Calu3 (cell line): ENCODE measurements at regions not wholly inside any gene's neighbourhood (a gene's known extent, or its start where the extent isn't known, plus 50 kb on each side); places are given as distances from the start of the nearest gene placed in this dataset.

ENCODE experiments used
- BruUV-seq: library from RNA; stranded (reverse); fragments of 400-500 nt; replicated peaks from 2 replicates; lab custom pipeline; 2021; lab: Mats Ljungman, UMichigan
- CTCF ChIA-PET: fragments of 300-600 bp; sonication (Branson Sonifier 250); formaldehyde crosslinking; loops from one replicate; lab custom pipeline; 2022; ENCODE audit warnings: antibody characterized with exemption; lab: Charles Lee
- DNase-seq: peaks from one replicate; pipeline ENCODE4 v3.0.0; 2022
- H3K27ac Mint-ChIP-seq: one replicate; pipeline ENCODE4 v1.8.0; 2022; ENCODE audit warnings: mixed read lengths; ENCODE audit not compliant: unreplicated experiment
- H3K27me3 Mint-ChIP-seq: one replicate; pipeline ENCODE4 v1.8.0; 2022; ENCODE audit warnings: mixed read lengths; ENCODE audit not compliant: unreplicated experiment
- H3K36me3 Mint-ChIP-seq: one replicate; pipeline ENCODE4 v1.8.0; 2022; ENCODE audit warnings: mild to moderate bottlenecking, moderate library complexity, mixed read lengths; ENCODE audit not compliant: insufficient read depth, unreplicated experiment
- H3K4me1 Mint-ChIP-seq: one replicate; pipeline ENCODE4 v1.8.0; 2022; ENCODE audit warnings: mild to moderate bottlenecking, low read depth, mixed read lengths; ENCODE audit not compliant: unreplicated experiment
- H3K4me3 Mint-ChIP-seq: one replicate; pipeline ENCODE4 v1.8.0; 2022; ENCODE audit warnings: mild to moderate bottlenecking, low read depth, moderate library complexity, mixed read lengths; ENCODE audit not compliant: unreplicated experiment
- H3K9me3 Mint-ChIP-seq: one replicate; pipeline ENCODE4 v1.8.0; 2022; ENCODE audit warnings: low read depth, mixed read lengths; ENCODE audit not compliant: unreplicated experiment
- intact Hi-C: fragments of 100-400 bp; cut with micrococcal nuclease; formaldehyde crosslinking; loops from one replicate; pipeline ENCODE4 v1.10.0; 2022; ENCODE audit not compliant: unreplicated experiment
- TF ChIP-seq, protein P1 (sequence below): fragments of 200-600 bp; IDR thresholded peaks from one replicate; pipeline ENCODE4 v1.8.0; 2022; ENCODE audit warnings: antibody characterized with exemption; ENCODE audit not compliant: unreplicated experiment

DNA sequence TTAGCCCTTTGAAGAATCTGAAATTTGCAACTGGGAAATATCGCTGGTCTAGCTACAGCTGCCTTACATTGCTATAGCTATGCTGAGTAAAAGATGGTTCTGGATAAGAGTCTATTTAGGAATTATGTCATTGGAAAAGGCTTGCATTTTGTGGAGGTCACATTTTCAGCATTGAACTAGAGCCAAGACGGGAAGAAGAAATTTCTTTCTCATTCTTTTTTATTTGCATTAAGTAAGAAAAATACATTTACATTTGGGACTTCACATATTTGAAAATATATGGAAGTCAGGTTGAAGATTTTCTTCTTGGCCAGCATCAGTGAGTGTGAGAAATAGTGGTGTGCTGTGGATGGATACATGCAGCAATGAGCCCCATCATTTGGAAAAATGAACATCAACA lies 291.6 kb downstream of the PTBP2 start:
- CTCF ChIA-PET = no interaction called here
- Mint-ChIP-seq H3K27ac (no peak overlapping the region), H3K4me3 (no peak overlapping the region), H3K4me1 (no peaks in the 10 kb centered on the region), H3K36me3 (no peaks in the 10 kb centered on the region), H3K9me3 (no peaks in the 10 kb centered on the region), H3K27me3 (no peaks in the 10 kb centered on the region)
- TF ChIP-seq, protein P1, sequence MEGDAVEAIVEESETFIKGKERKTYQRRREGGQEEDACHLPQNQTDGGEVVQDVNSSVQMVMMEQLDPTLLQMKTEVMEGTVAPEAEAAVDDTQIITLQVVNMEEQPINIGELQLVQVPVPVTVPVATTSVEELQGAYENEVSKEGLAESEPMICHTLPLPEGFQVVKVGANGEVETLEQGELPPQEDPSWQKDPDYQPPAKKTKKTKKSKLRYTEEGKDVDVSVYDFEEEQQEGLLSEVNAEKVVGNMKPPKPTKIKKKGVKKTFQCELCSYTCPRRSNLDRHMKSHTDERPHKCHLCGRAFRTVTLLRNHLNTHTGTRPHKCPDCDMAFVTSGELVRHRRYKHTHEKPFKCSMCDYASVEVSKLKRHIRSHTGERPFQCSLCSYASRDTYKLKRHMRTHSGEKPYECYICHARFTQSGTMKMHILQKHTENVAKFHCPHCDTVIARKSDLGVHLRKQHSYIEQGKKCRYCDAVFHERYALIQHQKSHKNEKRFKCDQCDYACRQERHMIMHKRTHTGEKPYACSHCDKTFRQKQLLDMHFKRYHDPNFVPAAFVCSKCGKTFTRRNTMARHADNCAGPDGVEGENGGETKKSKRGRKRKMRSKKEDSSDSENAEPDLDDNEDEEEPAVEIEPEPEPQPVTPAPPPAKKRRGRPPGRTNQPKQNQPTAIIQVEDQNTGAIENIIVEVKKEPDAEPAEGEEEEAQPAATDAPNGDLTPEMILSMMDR = no peak
- BruUV-seq = no TSS peak
- intact Hi-C loops = no loop called here
- no peak for DNase-seq

DNA sequence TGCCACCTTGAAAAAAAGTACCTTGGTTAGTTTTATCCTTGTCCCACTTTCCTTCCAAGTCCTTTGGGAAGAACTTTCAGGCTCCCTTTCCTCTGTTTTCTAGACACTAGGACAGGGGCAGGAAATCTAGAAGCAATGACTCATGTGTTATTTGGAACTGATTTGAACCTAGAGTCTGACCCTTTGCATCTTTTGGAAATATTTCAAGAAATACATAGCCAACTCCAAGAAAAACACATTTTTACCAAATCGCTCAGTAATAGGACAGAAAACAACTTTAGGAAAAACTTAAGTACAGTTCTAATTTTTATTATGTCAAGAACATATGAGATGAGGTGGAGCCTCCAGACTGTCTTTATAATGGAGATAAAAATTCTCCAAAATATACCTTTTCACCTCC lies 292.4 kb downstream of the PTBP2 start:
- TF ChIP-seq, protein P1 = no peak
- no peak overlapping the region for H3K4me3 Mint-ChIP-seq
- H3K36me3 Mint-ChIP-seq = no peaks in the 10 kb centered on the region
- no peak for DNase-seq
- no TSS peak for BruUV-seq
- intact Hi-C loops = no loop called here
- H3K27me3 Mint-ChIP-seq = no peaks in the 10 kb centered on the region
- no peaks in the 10 kb centered on the region for H3K4me1 Mint-ChIP-seq
- H3K27ac Mint-ChIP-seq = no peak overlapping the region
- no peaks in the 10 kb centered on the region for H3K9me3 Mint-ChIP-seq
- CTCF ChIA-PET = no interaction called here

DNA sequence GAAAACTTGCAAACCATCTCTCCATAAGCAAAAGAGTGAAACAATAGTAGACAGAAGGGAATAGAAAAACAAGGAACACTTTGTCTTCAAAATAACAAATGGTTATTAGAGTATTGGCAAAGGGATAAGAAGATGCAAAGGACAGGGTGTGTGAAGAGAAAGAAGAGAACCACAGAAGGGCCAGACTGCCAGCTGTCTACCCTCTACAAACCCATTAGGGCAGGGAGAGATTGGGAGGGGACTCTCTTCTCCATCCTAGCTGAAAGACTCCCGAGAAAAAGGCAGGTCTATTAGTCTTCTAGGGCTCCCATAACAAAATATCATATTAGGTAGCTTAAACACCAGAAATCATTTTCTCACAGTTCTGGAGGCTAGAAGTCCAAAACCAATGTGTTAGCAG lies 292.8 kb downstream of the PTBP2 start:
- no peak for DNase-seq
- H3K27me3 Mint-ChIP-seq = no peaks in the 10 kb centered on the region
- no peaks in the 10 kb centered on the region for H3K36me3 Mint-ChIP-seq
- H3K4me3 Mint-ChIP-seq = no peak overlapping the region
- H3K4me1 Mint-ChIP-seq = no peaks in the 10 kb centered on the region
- intact Hi-C loops = no loop called here
- no TSS peak for BruUV-seq
- CTCF ChIA-PET = no interaction called here
- no peak overlapping the region for H3K27ac Mint-ChIP-seq
- H3K9me3 Mint-ChIP-seq = no peaks in the 10 kb centered on the region
- TF ChIP-seq, protein P1 = no peak

DNA sequence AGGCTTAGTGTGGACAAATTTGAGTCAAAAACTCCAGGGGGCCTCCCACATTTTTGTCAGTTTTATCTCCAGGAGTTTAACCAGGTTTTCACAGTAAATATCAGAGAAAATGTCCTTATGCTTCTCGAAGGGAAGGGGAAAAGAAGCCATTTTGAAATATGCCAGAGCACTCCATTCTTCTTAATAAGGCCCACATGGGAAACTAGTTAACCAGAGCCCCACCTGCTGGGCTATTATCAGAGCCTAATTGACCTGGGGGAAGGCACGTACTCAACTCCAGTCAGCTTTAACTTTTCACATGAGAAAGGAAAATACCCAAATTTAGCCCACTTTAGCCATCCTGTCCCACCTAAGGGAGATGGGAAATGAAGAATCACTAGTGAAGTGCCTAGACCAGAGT lies 296.3 kb downstream of the PTBP2 start:
- no peaks in the 10 kb centered on the region for H3K27me3 Mint-ChIP-seq
- TF ChIP-seq, protein P1 = no peak
- H3K9me3 Mint-ChIP-seq = no peaks in the 10 kb centered on the region
- no peaks in the 10 kb centered on the region for H3K36me3 Mint-ChIP-seq
- H3K4me3 Mint-ChIP-seq = no peak overlapping the region
- intact Hi-C loops = loop anchor here (1.0 kb wide), 1 partner anchor 52 kb away; no protein-coding TSS in a partner anchor
- CTCF ChIA-PET = interaction anchor here (0.8 kb wide), 1 partner anchor 53 kb away, joined by 3 read pairs; no protein-coding TSS in a partner anchor
- no peaks in the 10 kb centered on the region for H3K4me1 Mint-ChIP-seq
- peak; percentile 11 for DNase-seq
- no TSS peak for BruUV-seq
- no peak overlapping the region for H3K27ac Mint-ChIP-seq
